Gastrocnemius medialis (tissue), 4 donors: ENCODE measurements at regions not wholly inside any gene's neighbourhood (a gene's known extent, or its start where the extent isn't known, plus 50 kb on each side); places are given as distances from the start of the nearest gene placed in this dataset.

Source experiments
- POLR2A ChIP-seq, 2 donors: fragments of 450-650 bp; IDR thresholded peaks; one replicate each; pipeline ENCODE4 v1.6.1; 2017; ENCODE audit warnings: antibody characterized with exemption in 2 of 2, mild to moderate bottlenecking in 2 of 2, moderate library complexity in 2 of 2
- TF ChIP-seq, protein P1 (sequence below), 5 experiments: fragments of 450-650 bp in 3 of 5; fragments of 200-600 bp in 2 of 5; sonication (generic) in 2 of 5; IDR thresholded peaks in 4 of 5; conservative IDR thresholded peaks in 1 of 5; 1 replicate in 4 of 5; 2 replicates in 1 of 5; pipeline ENCODE4 v1.5.1; 2016 to 2019; ENCODE audit warnings: antibody characterized with exemption in 5 of 5, mild to moderate bottlenecking in 3 of 5, moderate library complexity in 3 of 5

DNA sequence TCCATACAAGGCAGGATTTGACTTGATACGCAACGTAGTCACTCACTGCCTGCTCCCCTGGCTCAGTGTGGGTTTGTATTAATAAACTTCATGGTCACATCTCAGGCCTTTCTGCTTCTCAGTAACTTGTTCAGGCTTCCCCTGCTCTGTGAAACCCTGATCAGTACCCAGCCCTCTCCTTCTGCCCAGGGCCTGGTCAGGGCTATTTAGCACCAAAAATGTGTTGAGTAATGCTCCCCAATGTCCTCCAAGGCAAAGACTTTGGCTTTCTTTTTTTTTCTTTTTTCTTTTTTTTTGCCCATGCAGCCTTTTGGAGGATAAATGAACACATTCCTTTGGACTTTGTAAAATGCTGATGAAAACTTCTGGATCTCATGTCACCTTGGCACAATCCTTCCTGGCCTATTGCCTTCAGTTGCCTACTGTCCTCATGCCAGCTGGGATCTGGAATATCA, 399.2 kb upstream of the KLF4 start:
- TF ChIP-seq, protein P1, sequence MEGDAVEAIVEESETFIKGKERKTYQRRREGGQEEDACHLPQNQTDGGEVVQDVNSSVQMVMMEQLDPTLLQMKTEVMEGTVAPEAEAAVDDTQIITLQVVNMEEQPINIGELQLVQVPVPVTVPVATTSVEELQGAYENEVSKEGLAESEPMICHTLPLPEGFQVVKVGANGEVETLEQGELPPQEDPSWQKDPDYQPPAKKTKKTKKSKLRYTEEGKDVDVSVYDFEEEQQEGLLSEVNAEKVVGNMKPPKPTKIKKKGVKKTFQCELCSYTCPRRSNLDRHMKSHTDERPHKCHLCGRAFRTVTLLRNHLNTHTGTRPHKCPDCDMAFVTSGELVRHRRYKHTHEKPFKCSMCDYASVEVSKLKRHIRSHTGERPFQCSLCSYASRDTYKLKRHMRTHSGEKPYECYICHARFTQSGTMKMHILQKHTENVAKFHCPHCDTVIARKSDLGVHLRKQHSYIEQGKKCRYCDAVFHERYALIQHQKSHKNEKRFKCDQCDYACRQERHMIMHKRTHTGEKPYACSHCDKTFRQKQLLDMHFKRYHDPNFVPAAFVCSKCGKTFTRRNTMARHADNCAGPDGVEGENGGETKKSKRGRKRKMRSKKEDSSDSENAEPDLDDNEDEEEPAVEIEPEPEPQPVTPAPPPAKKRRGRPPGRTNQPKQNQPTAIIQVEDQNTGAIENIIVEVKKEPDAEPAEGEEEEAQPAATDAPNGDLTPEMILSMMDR (IDR thresholded peaks at IDR 0.05 in 4 of 5, conservative IDR thresholded peaks at IDR 0.05 in 1 of 5) = no peak
- no peak for TF ChIP-seq POLR2A (IDR thresholded peaks at IDR 0.05)
